Keratinocyte (primary cell): ENCODE measurements at regions not wholly inside any gene's neighbourhood (a gene's known extent, or its start where the extent isn't known, plus 50 kb on each side); places are given as distances from the start of the nearest gene placed in this dataset.

Experiments
- DNase-seq: peaks from one replicate; pipeline ENCODE4 v3.0.0-alpha.2; 2011; ENCODE audit warnings: low read depth, missing footprints, low spot score
- FAIRE-seq: peaks from 2 replicates; lab custom pipeline; 2011; peaks lifted over from hg19 to GRCh38; lab: Jason Lieb, UNC
- H2AFZ ChIP-seq: 2 replicates; pipeline ENCODE4 v1.6.0; 2012; ENCODE audit warnings: low read length, control low read depth, inconsistent platforms; ENCODE audit not compliant: control insufficient read depth
- H3K27ac ChIP-seq: 2 replicates; pipeline ENCODE4 v1.5.1; 2011; ENCODE audit warnings: low read length; ENCODE audit not compliant: control insufficient read depth, insufficient read depth
- H3K27me3 ChIP-seq: 3 replicates; pipeline ENCODE4 v1.6.0; 2011; ENCODE audit warnings: low read length; ENCODE audit not compliant: control insufficient read depth, insufficient read depth; ENCODE audit errors: extremely low read depth
- H3K36me3 ChIP-seq, 2 experiments: 2 replicates in 1 of 2; 3 replicates in 1 of 2; pipeline ENCODE4 v1.5.1; 2011; ENCODE audit warnings: low read length in 2 of 2, mild to moderate bottlenecking in 1 of 2; ENCODE audit not compliant: control insufficient read depth in 2 of 2, insufficient read depth in 2 of 2; ENCODE audit errors: extremely low read depth in 1 of 2
- H3K4me1 ChIP-seq: 3 replicates; pipeline ENCODE4 v1.5.1; 2011; ENCODE audit warnings: low read length; ENCODE audit not compliant: control insufficient read depth, insufficient read depth; ENCODE audit errors: extremely low read depth
- H3K4me2 ChIP-seq: 3 replicates; pipeline ENCODE4 v1.6.0; 2011; ENCODE audit warnings: low read depth, low read length; ENCODE audit not compliant: control insufficient read depth, insufficient read depth; ENCODE audit errors: extremely low read depth
- H3K4me3 ChIP-seq, 3 experiments: fragments of 200-600 bp in 1 of 3; sonication (generic) in 1 of 3; 2 replicates in 2 of 3; 3 replicates in 1 of 3; pipeline ENCODE4 v1.5.1; 2011 to 2016; ENCODE audit warnings: low read length in 3 of 3, mild to moderate bottlenecking in 3 of 3, control low read depth in 2 of 3, inconsistent platforms in 1 of 3, low read depth in 1 of 3, mixed read lengths in 1 of 3, mixed run types in 1 of 3, moderate library complexity in 1 of 3; ENCODE audit not compliant: control insufficient read depth in 2 of 3, insufficient read depth in 2 of 3; ENCODE audit errors: extremely low read depth in 1 of 3
- H3K79me2 ChIP-seq: 2 replicates; pipeline ENCODE4 v1.6.0; 2012; ENCODE audit warnings: low read length; ENCODE audit not compliant: control insufficient read depth, insufficient read depth
- H3K9ac ChIP-seq: 3 replicates; pipeline ENCODE4 v1.6.0; 2011; ENCODE audit warnings: low read length; ENCODE audit not compliant: control insufficient read depth, insufficient read depth; ENCODE audit errors: extremely low read depth
- H3K9me1 ChIP-seq: 3 replicates; pipeline ENCODE4 v1.6.0; 2011; ENCODE audit warnings: low read length; ENCODE audit not compliant: control insufficient read depth, insufficient read depth; ENCODE audit errors: extremely low read depth
- H3K9me3 ChIP-seq: 2 replicates; pipeline ENCODE4 v1.5.1; 2012; ENCODE audit warnings: low read depth, low read length; ENCODE audit not compliant: control insufficient read depth
- H4K20me1 ChIP-seq: 3 replicates; pipeline ENCODE4 v1.6.0; 2011; ENCODE audit warnings: low read length; ENCODE audit not compliant: control insufficient read depth, insufficient read depth; ENCODE audit errors: extremely low read depth
- CTCF ChIP-seq, 3 experiments: IDR thresholded peaks in 1 of 3; conservative IDR thresholded peaks in 1 of 3; optimal IDR thresholded peaks in 1 of 3; 2 replicates in 2 of 3; 3 replicates in 1 of 3; pipeline versions ENCODE3 to v1.5.1; 2011; ENCODE audit warnings: low read length in 3 of 3, mild to moderate bottlenecking in 3 of 3, moderate library complexity in 2 of 3, control low read depth in 1 of 3, inconsistent platforms in 1 of 3; ENCODE audit not compliant: insufficient read depth in 2 of 3; ENCODE audit errors: extremely low read depth in 1 of 3
- EZH2 ChIP-seq: IDR thresholded peaks from one replicate; pipeline ENCODE4 v1.6.1; 2012; ENCODE audit warnings: inconsistent platforms, mild to moderate bottlenecking, low read length, moderate library complexity
- dilution Hi-C: fragments of 300-500 bp; cut with MboI; formaldehyde crosslinking; loops from one replicate; pipeline ENCODE4 v1.7.0; 2020; ENCODE audit warnings: low sequenced_read_pairs; ENCODE audit not compliant: extremely low pct_ligation_motif_present

GRCh38 chr5:34525761-34526160 is 130.4 kb upstream of the RAI14 start:
- Histone ChIP-seq H3K9me1 (no peaks in the 10 kb centered on the region), H3K27me3 (no peaks in the 10 kb centered on the region), H3K9ac (no peak overlapping the region), H3K4me2 (no peak overlapping the region), H4K20me1 (no peaks in the 10 kb centered on the region), H3K9me3 (no peaks in the 10 kb centered on the region), H3K4me1 (peaks cover 11% of the 10 kb centered on the region), H3K79me2 (no peaks in the 10 kb centered on the region), H3K4me3 (no peak overlapping the region), H3K27ac (no peak overlapping the region), H3K36me3 (no peaks in the 10 kb centered on the region), H2AFZ (no peak overlapping the region)
- no peak for FAIRE-seq
- DNase-seq, result no peak
- dilution Hi-C loops, result no loop called here
- TF ChIP-seq EZH2 (no peak), CTCF (optimal IDR thresholded peaks at IDR 0.05 in 1 of 3, IDR thresholded peaks at IDR 0.05 in 1 of 3, conservative IDR thresholded peaks at IDR 0.05 in 1 of 3; ENCODE audit: extremely low read depth in 1 of 3, insufficient read depth in 2 of 3, low read length in 3 of 3) (no peak)

- H3K4me3 ChIP-seq, result no peak overlapping the region
- no peak overlapping the region for H3K9ac ChIP-seq
- H3K27me3 ChIP-seq, result no peaks in the 10 kb centered on the region
- H2AFZ ChIP-seq, result no peak overlapping the region
- no peaks in the 10 kb centered on the region for H4K20me1 ChIP-seq
- dilution Hi-C loops, result no loop called here
- peaks cover 11% of the 10 kb centered on the region for H3K4me1 ChIP-seq
- H3K9me3 ChIP-seq, result no peaks in the 10 kb centered on the region
- no peak for TF ChIP-seq CTCF (optimal IDR thresholded peaks at IDR 0.05 in 1 of 3, IDR thresholded peaks at IDR 0.05 in 1 of 3, conservative IDR thresholded peaks at IDR 0.05 in 1 of 3; ENCODE audit: extremely low read depth in 1 of 3, insufficient read depth in 2 of 3, low read length in 3 of 3)
- no peak for TF ChIP-seq EZH2
- H3K36me3 ChIP-seq, result no peaks in the 10 kb centered on the region
- DNase-seq (no peak), FAIRE-seq (no peak)
- H3K4me2 ChIP-seq, result no peak overlapping the region
- H3K79me2 ChIP-seq, result no peaks in the 10 kb centered on the region
- H3K27ac ChIP-seq, result no peak overlapping the region
- H3K9me1 ChIP-seq, result no peaks in the 10 kb centered on the region
Observed at GRCh38 chr5:34526682-34527305, 129.3 kb upstream of the RAI14 start.
